Transverse colon (tissue), 4 donors: ENCODE measurements at regions not wholly inside any gene's neighbourhood (a gene's known extent, or its start where the extent isn't known, plus 50 kb on each side); places are given as distances from the start of the nearest gene placed in this dataset.

ENCODE experiments used
- CTCF ChIP-seq, 5 experiments: fragments of 200-600 bp in 3 of 5; fragments of 450-650 bp in 2 of 5; sonication (generic) in 3 of 5; IDR thresholded peaks; 1 replicate in 2 of 5; 2 replicates in 3 of 5; pipeline ENCODE4 v1.5.1; 2016 to 2017; ENCODE audit warnings: antibody characterized with exemption in 5 of 5, inconsistent platforms in 3 of 5, mild to moderate bottlenecking in 2 of 5, moderate library complexity in 1 of 5
- EP300 ChIP-seq: sonication (generic); formaldehyde crosslinking; IDR thresholded peaks from one replicate; pipeline ENCODE4 v1.6.1; 2017; ENCODE audit warnings: antibody characterized with exemption, low read depth
- POLR2A ChIP-seq: fragments of 450-650 bp; IDR thresholded peaks from one replicate; pipeline ENCODE4 v1.6.1; 2016; ENCODE audit warnings: antibody characterized with exemption, mild to moderate bottlenecking, moderate library complexity
- POLR2AphosphoS5 ChIP-seq, 3 donors: sonication (generic); formaldehyde crosslinking; IDR thresholded peaks; one replicate each; pipeline ENCODE4 v1.6.1; 2016; ENCODE audit warnings: antibody characterized with exemption in 3 of 3

DNA sequence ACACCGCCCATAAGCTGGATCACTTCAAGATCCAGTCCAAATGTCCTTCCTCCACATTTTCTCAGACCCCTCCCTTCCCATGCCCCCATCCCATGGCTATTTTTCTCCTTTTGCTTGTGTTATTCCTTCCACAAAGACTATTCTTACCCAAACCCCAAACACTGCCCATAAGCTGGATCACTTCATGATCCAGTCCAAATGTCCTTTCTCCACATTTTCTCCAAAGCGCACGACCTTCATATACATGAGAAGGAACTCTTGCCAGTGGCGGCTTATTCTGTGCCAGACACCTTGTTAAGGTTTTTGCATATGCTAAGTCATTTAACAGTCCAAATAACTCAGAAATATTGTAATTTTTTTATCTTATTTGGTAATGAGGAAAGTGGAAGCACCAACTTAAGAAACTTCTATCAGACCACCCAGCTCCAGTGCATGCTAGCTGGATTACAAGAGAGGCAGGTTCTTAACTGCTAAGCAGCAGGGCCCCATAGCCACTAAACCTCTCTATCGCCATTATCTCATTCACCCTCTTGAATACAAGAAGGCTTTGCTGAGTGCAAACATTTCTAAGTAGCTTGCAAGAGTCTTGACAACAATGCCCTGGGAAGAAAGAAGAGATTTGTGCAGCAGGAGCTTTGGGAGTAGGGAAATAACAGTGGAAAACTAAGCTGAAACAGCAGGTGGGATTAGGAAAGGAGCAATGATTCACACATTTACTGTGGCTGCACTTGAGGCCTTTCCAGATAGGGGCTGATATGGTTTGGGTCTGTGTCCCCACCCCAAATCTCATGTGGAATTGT, 428.2 kb upstream of the MAF start:
- TF ChIP-seq CTCF (IDR thresholded peaks at IDR 0.05), result no peak
- TF ChIP-seq POLR2A, result no peak
- no peak for TF ChIP-seq POLR2AphosphoS5 (IDR thresholded peaks at IDR 0.05)
- no peak for TF ChIP-seq EP300
